ENCODE measurements at regions not wholly inside any gene's neighbourhood (a gene's known extent, or its start where the extent isn't known, plus 50 kb on each side); places are given as distances from the start of the nearest gene placed in this dataset.
"Not testable (repeated sequence)": the region's sequence is repeated elsewhere in the genome, so short reads cannot be mapped to it uniquely, and the experiment has no call there.

- H3K23ac ChIP-seq (ENCODE audit: insufficient read length); H4K8ac ChIP-seq (ENCODE audit: extremely low read depth, insufficient read depth, low read length); H3K18ac ChIP-seq (ENCODE audit: extremely low read depth, low read length); H3K79me1 ChIP-seq (ENCODE audit: low read depth, low read length); H2AFZ ChIP-seq (ENCODE audit: low read length); H2BK20ac ChIP-seq (ENCODE audit: low read length); H4K5ac ChIP-seq (ENCODE audit: insufficient read length, low read depth, low read length); H2BK5ac ChIP-seq (ENCODE audit: low read depth, low read length); DNase-seq (ENCODE audit: low read depth in 1 of 2, low spot score in 2 of 2); H4K20me1 ChIP-seq (replicated peaks in 1 of 2; ENCODE audit: control insufficient read depth in 1 of 2, insufficient read depth in 2 of 2, low read length in 2 of 2); H3K36me3 ChIP-seq (ENCODE audit: control insufficient read depth in 2 of 4, insufficient read depth in 4 of 4, low read length in 3 of 4); H3K23me2 ChIP-seq (ENCODE audit: low read depth, low read length); H3K56ac ChIP-seq (replicated peaks; ENCODE audit: insufficient read length, low read depth, low read length); H4K91ac ChIP-seq (replicated peaks; ENCODE audit: insufficient read length, low read length); H3K9ac ChIP-seq (replicated peaks in 1 of 4; ENCODE audit: extremely low read depth in 1 of 4, low read depth in 3 of 4, low read length in 3 of 4); FAIRE-seq; H3K9me3 ChIP-seq (ENCODE audit: insufficient read depth in 2 of 2, low read depth in 1 of 2, low read length in 1 of 2); H2BK120ac ChIP-seq (replicated peaks; ENCODE audit: low read depth, low read length); H2AK5ac ChIP-seq (ENCODE audit: low read depth, low read length); H3K27me3 ChIP-seq (replicated peaks in 1 of 4; ENCODE audit: control insufficient read depth in 3 of 4, extremely low read depth in 1 of 4, insufficient read depth in 3 of 4, low read length in 3 of 4); H3K14ac ChIP-seq (ENCODE audit: insufficient read length); H3K4ac ChIP-seq (replicated peaks; ENCODE audit: insufficient read length, low read depth, low read length); H3K4me3 ChIP-seq (ENCODE audit: extremely low read depth in 1 of 4, insufficient read depth in 2 of 4, low read depth in 3 of 4, low read length in 4 of 4); H2BK15ac ChIP-seq (ENCODE audit: low read length); H2BK12ac ChIP-seq (ENCODE audit: low read depth, low read length): not testable (repeated sequence)
- 54% methylated on average over 5 of the region's 6 CpGs; no CpG with 5 or more reads in 1 of the 2 experiments for WGBS, 2 experiments (ENCODE audit: extremely low coverage in 1 of 2, insufficient coverage in 1 of 2, insufficient read length in 1 of 2, insufficient replicate concordance in 2 of 2, low coverage in 1 of 2, low lambda C conversion rate in 2 of 2, missing lambda C conversion rate in 1 of 2)
- Histone ChIP-seq H3K79me2 (ENCODE audit: control insufficient read depth in 1 of 2, insufficient read depth in 2 of 2, low read length in 2 of 2) (peaks cover 0 to 21% of the 10 kb centered on the region in 2 experiments; a peak in 3 of 4 replicates), H3K4me2 (ENCODE audit: insufficient read depth in 1 of 2, low read depth in 2 of 2, low read length in 2 of 2) (peak overlapping the region in 1 of 2 experiments; percentile 78; a peak in 1 of 4 replicates), H3K4me1 (replicated peaks in 1 of 4; ENCODE audit: control insufficient read depth in 3 of 4, insufficient read depth in 4 of 4, low read length in 3 of 4) (peaks cover 8 to 40% (median 32%) of the 10 kb centered on the region in 4 experiments; a peak in 6 of 7 replicates), H3K27ac (ENCODE audit: low read depth, low read length) (0 out of 2 replicates have a peak overlapping the region, but pooled peaks have one; percentile 30)
- ChIA-PET CTCF (ENCODE audit: partially characterized antibody) (interaction anchor here (0.5 to 1.6 kb wide), 5 partner anchors 9 to 211 kb away, joined by 3 to 5 read pairs (median 4); no protein-coding TSS in a partner anchor), POLR2A (ENCODE audit: partially characterized antibody) (interaction anchor here (0.9 to 2.8 kb wide), 9 partner anchors 10 to 242 kb away, joined by 3 to 25 read pairs (median 4); partner anchors contain the start of gene SKIDA1)
- TF ChIP-seq SRF (IDR thresholded peaks at IDR 0.05; ENCODE audit: low read depth, low read length) (peak; percentile 86), YY1 (IDR thresholded peaks at IDR 0.05; ENCODE audit: low read depth, low read length) (peak; percentile 69)
Measured at GRCh38 chr10:21283053-21283452, 242.4 kb downstream of the SKIDA1 start.
